GM21528 (cell line): ENCODE measurements at regions not wholly inside any gene's neighbourhood (a gene's known extent, or its start where the extent isn't known, plus 50 kb on each side); places are given as distances from the start of the nearest gene placed in this dataset.
"Not testable (repeated sequence)": the region's sequence is repeated elsewhere in the genome, so short reads cannot be mapped to it uniquely, and the experiment has no call there.

Source experiments
- ATAC-seq: cut with Tn5 transposase; IDR thresholded peaks from one replicate; pipeline ENCODE4 v1.9.1; 2021; ENCODE audit warnings: mild to moderate bottlenecking, moderate library complexity; ENCODE audit not compliant: unreplicated experiment, low FRiP score

- ATAC-seq, result no peak
These were observed 144.7 kb upstream of the UST start for GRCh38 chr6:148602136-148602535.

GRCh38 chr6:148608199-148608951, 138.5 kb upstream of the UST start:
- no peak for ATAC-seq

GRCh38 chr6:148611213-148611612, 135.6 kb upstream of the UST start:
- ATAC-seq, result no peak

- ATAC-seq, result no peak
These were observed 134.8 kb upstream of the UST start for GRCh38 chr6:148612043-148612442.

GRCh38 chr6:148614602-148615001, 132.2 kb upstream of the UST start:
- no peak for ATAC-seq

GRCh38 chr6:148616841-148617240, 130.0 kb upstream of the UST start:
- ATAC-seq, result no peak

- ATAC-seq, result no peak
These were observed 129.3 kb upstream of the UST start for GRCh38 chr6:148617530-148617929.

GRCh38 chr6:148619891-148620290, 126.9 kb upstream of the UST start:
- ATAC-seq, result no peak

GRCh38 chr6:148620579-148621298, 126.1 kb upstream of the UST start:
- ATAC-seq, result peak; percentile 64

- ATAC-seq, result no peak
These were observed 121.2 kb upstream of the UST start for GRCh38 chr6:148625609-148626008.

GRCh38 chr6:148628251-148628650, 118.6 kb upstream of the UST start:
- ATAC-seq, result no peak

- no peak for ATAC-seq
These were observed 117.6 kb upstream of the UST start for GRCh38 chr6:148629181-148629580.

- no peak for ATAC-seq
These were observed 117.0 kb upstream of the UST start for GRCh38 chr6:148629592-148630465.

- ATAC-seq, result no peak
These were observed 111.6 kb upstream of the UST start for GRCh38 chr6:148635070-148635743.

- not testable (repeated sequence) for ATAC-seq
These were observed 105.0 kb upstream of the UST start for GRCh38 chr6:148641836-148642235.

- not testable (repeated sequence) for ATAC-seq
These were observed 103.6 kb upstream of the UST start for GRCh38 chr6:148643208-148643607.

- ATAC-seq, result not testable (repeated sequence)
These were observed 101.8 kb upstream of the UST start for GRCh38 chr6:148645049-148645448.

GRCh38 chr6:148648754-148649453, 97.9 kb upstream of the UST start:
- ATAC-seq, result no peak

- ATAC-seq, result no peak
These were observed 97.3 kb upstream of the UST start for GRCh38 chr6:148649454-148649963.
